HG03442 (cell line): ENCODE measurements at regions not wholly inside any gene's neighbourhood (a gene's known extent, or its start where the extent isn't known, plus 50 kb on each side); places are given as distances from the start of the nearest gene placed in this dataset.
A peak's percentile ranks its signal among the peaks of the same experiment; 100 is the strongest.
"Not testable (repeated sequence)": the region's sequence is repeated elsewhere in the genome, so short reads cannot be mapped to it uniquely, and the experiment has no call there.

Experiments used
- ATAC-seq: cut with Tn5 transposase; IDR thresholded peaks from one replicate; pipeline ENCODE4 v1.9.1; 2021; ENCODE audit warnings: mild to moderate bottlenecking, moderate library complexity; ENCODE audit not compliant: unreplicated experiment

GRCh38 chr1:217048104-217048707, 325.0 kb upstream of the ESRRG start:
- ATAC-seq: peak; percentile 69

- no peak for ATAC-seq
Measured at GRCh38 chr1:217040711-217041455, 317.7 kb upstream of the ESRRG start.

DNA sequence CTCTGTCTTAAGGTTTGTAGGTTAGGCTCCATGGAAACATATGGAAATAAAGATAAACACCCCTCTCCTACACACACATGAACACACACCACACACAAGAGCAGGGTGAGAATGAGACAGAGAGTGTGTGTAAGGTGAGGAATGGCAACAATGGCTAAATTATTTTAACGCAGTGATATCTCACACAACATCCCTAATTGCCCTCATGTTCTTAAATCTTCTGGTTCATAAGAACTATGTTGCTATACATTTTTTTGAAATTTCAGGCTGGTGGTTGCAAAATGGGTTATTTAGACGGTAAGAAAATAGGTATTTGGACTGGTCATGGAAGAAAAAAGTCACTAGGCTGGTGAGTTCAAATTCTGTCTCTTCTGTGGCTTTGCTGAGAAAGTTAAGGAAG, 316.7 kb upstream of the ESRRG start:
- no peak for ATAC-seq

DNA sequence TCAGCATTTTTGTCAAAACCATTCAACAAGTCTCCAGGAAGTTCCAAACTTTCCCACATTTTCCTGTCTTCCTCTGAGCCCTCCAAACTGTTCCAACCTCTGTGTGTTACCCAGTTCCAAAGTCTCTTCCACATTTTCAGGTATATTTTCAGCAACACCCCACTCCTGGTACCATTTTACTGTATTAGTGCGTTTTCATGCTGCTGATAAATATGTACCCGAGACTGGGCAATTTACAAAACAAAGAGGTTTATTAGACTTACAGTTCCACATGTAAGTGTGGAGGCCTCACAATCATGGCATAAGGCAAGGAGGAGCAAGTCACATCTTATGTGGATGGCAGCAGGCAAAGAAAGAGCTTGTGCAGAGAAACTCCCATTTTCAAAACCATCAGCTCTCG, 315.9 kb upstream of the ESRRG start:
- not testable (repeated sequence) for ATAC-seq

- no peak for ATAC-seq
Measured at GRCh38 chr1:217036757-217037156, 313.5 kb upstream of the ESRRG start.

DNA sequence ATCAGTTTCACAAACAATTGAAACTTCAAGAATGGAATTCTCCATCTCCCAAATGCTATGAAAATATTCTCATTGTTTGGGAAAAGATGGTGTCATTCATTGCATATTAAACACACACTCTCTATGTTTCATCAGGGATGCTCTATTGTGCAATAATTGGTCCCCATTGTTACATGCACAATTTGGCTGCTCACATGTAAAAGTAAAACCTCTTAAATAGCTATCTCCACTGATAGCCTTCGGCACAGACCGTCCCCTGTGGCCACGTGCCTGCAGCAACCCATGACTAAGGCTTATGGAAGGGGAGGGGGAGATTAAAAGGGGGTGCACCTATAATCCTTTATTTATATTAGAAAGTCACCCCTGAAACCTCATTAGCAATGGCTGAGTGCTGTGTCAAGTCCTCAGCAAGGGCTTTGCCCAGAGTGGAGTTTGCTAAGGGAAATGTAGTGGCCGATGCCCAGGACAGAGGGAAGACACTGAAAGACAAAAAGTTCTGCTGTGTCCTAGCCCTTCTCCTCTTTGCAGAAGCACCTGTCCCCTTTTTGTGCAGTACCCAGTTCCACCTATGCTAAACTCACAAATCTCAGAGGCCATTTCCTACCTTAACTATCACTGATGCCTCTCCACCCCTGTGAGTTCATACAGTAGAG, 309.6 kb upstream of the ESRRG start:
- ATAC-seq: no peak

- no peak for ATAC-seq
Measured at GRCh38 chr1:217029281-217030157, 306.3 kb upstream of the ESRRG start.

DNA sequence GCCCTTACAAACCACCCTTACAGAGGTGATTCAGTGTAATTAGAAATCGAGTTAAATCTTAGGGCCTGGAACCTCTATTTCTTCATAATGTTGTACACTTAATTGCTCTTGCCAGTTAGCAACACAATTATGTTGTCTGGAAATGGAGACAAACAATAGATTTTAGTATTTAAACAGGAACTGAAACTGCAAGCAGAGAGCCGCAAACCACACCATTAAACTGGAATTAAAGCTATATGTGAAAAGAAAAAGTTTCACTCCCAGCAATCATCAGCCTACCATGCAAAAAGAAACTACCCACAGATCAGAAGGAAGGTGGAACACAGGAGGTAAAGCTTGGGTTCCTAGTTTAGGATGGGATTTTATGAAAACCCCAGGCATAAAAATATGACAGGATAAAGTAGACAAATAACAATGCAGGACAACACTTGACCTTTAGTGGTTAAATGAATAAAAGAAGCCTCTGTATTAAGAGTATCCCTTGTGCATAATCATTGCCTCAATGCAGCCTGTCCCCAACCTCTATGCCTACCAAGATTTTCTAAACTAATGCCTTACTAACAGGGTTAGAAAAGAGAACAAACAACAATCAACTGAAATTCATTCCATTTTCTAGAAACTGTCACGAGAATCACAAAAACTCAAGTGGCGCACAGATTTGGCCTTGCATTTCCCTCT, 304.3 kb upstream of the ESRRG start:
- ATAC-seq: peak; percentile 98

GRCh38 chr1:217026531-217026930, 303.3 kb upstream of the ESRRG start:
- no peak for ATAC-seq

DNA sequence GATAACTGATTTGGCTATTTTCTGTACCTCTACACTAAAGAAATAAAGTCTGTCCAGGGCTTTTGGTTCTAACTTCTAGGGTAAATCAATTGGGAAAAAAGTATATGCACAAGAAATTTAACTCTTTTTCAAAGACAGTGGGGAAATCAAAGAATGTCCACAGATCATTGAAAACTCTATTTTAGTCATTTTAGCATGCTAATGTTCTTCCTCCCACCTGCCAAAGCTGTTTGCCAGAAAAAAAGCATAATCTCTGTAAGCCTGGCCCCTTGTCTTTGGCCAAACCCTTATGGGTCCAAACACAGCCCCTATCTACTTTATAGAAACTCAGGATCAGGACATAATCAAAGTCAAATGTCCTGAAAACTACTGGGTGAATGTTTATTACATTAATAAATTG, 302.2 kb upstream of the ESRRG start:
- no peak for ATAC-seq

DNA sequence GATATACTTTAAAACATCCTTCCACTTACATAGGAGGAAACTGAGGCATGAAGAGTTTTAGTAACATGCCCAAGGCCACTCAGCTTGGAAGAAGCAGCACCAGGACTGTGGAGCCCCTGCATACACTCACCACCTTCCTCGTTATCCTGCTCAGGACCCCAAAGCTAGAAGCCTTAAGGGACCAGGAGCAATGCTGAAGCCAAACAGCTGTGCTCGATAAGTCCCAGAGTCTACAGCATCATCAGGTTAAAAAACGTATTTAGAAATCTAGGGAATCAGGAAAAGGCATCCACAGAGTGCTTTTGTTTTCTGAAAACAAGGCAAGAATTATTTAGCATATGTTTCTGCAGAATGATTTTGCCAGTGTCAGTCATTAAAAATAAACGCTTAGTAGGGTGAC, 301.7 kb upstream of the ESRRG start:
- no peak for ATAC-seq

GRCh38 chr1:217021956-217022355, 298.7 kb upstream of the ESRRG start:
- no peak for ATAC-seq

- no peak for ATAC-seq
Measured at GRCh38 chr1:217021400-217021799, 298.2 kb upstream of the ESRRG start.

DNA sequence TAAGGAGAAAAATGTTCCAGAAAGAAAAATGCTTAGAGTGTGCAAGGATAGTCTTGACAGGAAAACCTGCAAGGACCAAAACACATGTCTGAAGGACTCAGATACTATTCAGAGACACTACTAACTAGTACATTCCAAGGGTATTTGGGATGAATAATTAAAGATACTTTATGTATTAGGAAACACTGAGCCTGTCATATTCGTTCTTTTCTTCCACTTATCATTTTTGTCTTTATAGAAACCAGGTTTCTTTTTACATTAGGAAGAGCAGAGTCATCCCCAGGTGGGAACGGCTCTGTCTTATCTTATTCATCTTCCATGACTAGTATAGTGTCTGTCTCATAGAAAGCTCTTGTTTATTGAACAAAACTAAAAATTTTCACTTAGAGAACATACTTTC, 296.2 kb upstream of the ESRRG start:
- no peak for ATAC-seq

- no peak for ATAC-seq
Measured at GRCh38 chr1:217018648-217019047, 295.4 kb upstream of the ESRRG start.

DNA sequence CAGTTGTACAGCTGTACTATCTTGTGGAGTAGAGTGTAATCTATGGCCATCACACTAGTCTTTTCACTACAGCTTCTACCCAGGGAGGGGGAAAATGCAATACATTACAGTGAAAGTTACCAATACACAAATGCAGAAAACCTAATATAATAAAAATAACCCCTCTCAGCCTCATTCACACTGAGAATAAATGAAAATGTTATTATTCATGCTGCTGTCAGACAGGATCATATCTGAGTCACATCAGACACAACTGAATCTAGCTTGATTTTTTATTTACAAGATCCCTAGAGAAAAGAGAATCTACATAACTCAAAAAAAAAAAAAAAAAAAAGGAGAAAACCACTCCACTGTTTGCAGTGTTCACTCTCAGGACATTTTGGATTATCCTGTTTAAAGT, 293.9 kb upstream of the ESRRG start:
- no peak for ATAC-seq

- ATAC-seq: no peak
Measured at GRCh38 chr1:217014066-217014465, 290.8 kb upstream of the ESRRG start.

GRCh38 chr1:217012659-217013058, 289.4 kb upstream of the ESRRG start:
- ATAC-seq: no peak

DNA sequence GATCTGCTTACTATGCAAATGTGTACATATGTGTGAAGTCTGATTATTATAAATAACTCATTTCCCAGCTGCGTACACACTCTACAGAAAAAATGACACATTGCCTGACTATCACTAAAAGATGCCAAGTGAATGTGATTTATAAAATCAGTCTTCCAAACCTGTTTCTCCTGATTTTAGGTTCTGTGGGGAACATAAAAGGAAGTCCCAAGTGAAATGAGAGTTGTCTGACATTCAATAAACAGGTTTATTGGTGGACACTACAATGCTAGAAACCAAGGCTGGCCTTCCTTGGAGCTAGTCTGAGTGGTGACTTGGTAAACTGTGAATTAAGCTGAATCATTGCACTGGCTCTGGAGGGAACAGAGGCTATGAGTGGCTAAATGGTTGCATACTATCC, 287.9 kb upstream of the ESRRG start:
- no peak for ATAC-seq

DNA sequence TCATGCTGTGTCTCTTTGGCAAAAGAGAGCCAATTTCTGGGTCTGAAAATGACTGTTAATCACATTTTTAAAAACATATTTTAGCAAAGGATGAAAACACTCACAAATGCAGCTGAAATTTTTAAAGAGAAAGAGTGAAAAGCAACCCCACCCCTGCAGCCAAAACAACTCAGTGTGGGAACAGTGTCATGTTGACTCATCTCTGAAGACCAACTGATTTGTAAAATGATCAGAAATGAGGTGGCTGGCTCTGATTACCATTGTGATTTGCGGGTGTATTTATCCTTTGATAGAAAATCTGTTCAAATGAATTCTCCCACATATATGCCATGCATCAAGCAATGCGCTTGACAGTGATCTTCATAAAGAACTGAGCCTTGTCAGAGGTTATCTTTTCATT, 287.0 kb upstream of the ESRRG start:
- ATAC-seq: no peak

- no peak for ATAC-seq
Measured at GRCh38 chr1:217009376-217009775, 286.1 kb upstream of the ESRRG start.
